ENCODE measurements at regions not wholly inside any gene's neighbourhood (a gene's known extent, or its start where the extent isn't known, plus 50 kb on each side); places are given as distances from the start of the nearest gene placed in this dataset.

DNA sequence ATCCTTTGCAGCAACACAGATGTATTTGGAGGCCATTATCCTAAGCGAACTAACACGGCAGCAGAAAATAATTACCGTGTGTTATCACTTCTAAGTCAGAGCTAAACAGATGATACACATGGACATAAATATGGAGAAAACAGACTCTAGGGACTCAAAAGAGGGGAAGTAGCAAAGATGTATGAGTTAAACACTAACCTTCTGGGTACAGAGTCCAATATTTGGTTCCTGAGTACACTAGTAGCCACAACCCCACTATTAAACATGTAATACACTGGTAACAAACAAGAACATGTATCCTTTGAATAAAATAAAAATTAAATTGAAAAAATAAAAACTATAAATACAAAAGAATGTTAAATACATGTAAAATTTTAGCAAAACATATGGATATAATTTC, 118.0 kb upstream of the SLITRK5 start:
- TF ChIP-seq GATA2 (IDR thresholded peaks at IDR 0.05; ENCODE audit: low read depth, low read length) (no peak), GATA3 (IDR thresholded peaks at IDR 0.05; ENCODE audit: low read depth, low read length) (no peak)
